H9 (cell line): ENCODE measurements at regions not wholly inside any gene's neighbourhood (a gene's known extent, or its start where the extent isn't known, plus 50 kb on each side); places are given as distances from the start of the nearest gene placed in this dataset.

Source experiments
- DNase-seq: peaks from one replicate; pipeline ENCODE4 v3.0.0-alpha.2; 2017
- H2AFZ ChIP-seq: one replicate; pipeline ENCODE4 v1.6.1; 2013; ENCODE audit warnings: mild to moderate bottlenecking, low read length, control low read depth, moderate library complexity
- H2AK5ac ChIP-seq: 2 replicates; pipeline ENCODE4 v1.6.1; 2013; ENCODE audit warnings: low read length, control low read depth, mixed read lengths; ENCODE audit not compliant: insufficient read length
- H2BK120ac ChIP-seq: one replicate; pipeline ENCODE4 v1.6.1; 2013; ENCODE audit warnings: low read depth, mild to moderate bottlenecking, low read length, control low read depth, inconsistent platforms; ENCODE audit not compliant: poor library complexity, severe bottlenecking
- H2BK12ac ChIP-seq: 2 replicates; pipeline ENCODE4 v1.6.1; 2013; ENCODE audit warnings: low read length, control low read depth, mixed read lengths, low read depth; ENCODE audit not compliant: insufficient read length
- H2BK15ac ChIP-seq: 2 replicates; pipeline ENCODE4 v1.6.1; 2013; ENCODE audit warnings: low read depth, low read length, control low read depth
- H2BK20ac ChIP-seq: one replicate; pipeline ENCODE4 v1.6.1; 2013; ENCODE audit warnings: low read depth, mild to moderate bottlenecking, low read length, control low read depth, inconsistent platforms; ENCODE audit not compliant: poor library complexity, severe bottlenecking
- H2BK5ac ChIP-seq: 2 replicates; pipeline ENCODE4 v1.6.1; 2013; ENCODE audit warnings: low read length, control low read depth, mixed read lengths; ENCODE audit not compliant: insufficient read length
- H3K14ac ChIP-seq: 2 replicates; pipeline ENCODE4 v1.6.1; 2013; ENCODE audit warnings: low read length, control low read depth; ENCODE audit not compliant: insufficient read depth
- H3K18ac ChIP-seq: 2 replicates; pipeline ENCODE4 v1.6.1; 2013; ENCODE audit warnings: low read depth, mild to moderate bottlenecking, mixed read lengths, low read length, control low read depth; ENCODE audit not compliant: insufficient read length
- H3K23ac ChIP-seq: 2 replicates; pipeline ENCODE4 v1.6.1; 2013; ENCODE audit warnings: low read length, control low read depth, mixed read lengths, low read depth; ENCODE audit not compliant: insufficient read length
- H3K23me2 ChIP-seq: 2 replicates; pipeline ENCODE4 v1.6.1; 2013; ENCODE audit warnings: low read depth, mild to moderate bottlenecking, mixed read lengths, low read length, control low read depth; ENCODE audit not compliant: insufficient read length, poor library complexity, severe bottlenecking
- H3K27ac ChIP-seq: 2 replicates; pipeline ENCODE4 v1.5.1; 2013; ENCODE audit warnings: low read length, control low read depth, mixed read lengths, low read depth; ENCODE audit not compliant: insufficient read length
- H3K27me3 ChIP-seq: 2 replicates; pipeline ENCODE4 v1.6.1; 2013; ENCODE audit warnings: low read length, control low read depth, inconsistent platforms; ENCODE audit not compliant: insufficient read depth
- H3K4ac ChIP-seq: 2 replicates; pipeline ENCODE4 v1.6.1; 2013; ENCODE audit warnings: low read depth, mild to moderate bottlenecking, control low read depth, inconsistent platforms, low read length, moderate library complexity
- H3K4me1 ChIP-seq: 2 replicates; pipeline ENCODE4 v1.6.1; 2013; ENCODE audit warnings: low read length, control low read depth, inconsistent platforms; ENCODE audit not compliant: insufficient read depth
- H3K4me2 ChIP-seq: 2 replicates; pipeline ENCODE4 v1.6.1; 2013; ENCODE audit warnings: low read length, control low read depth, mixed read lengths; ENCODE audit not compliant: insufficient read length, insufficient read depth
- H3K56ac ChIP-seq: 2 replicates; pipeline ENCODE4 v1.6.1; 2013; ENCODE audit warnings: low read depth, mild to moderate bottlenecking, mixed read lengths, low read length, control low read depth; ENCODE audit not compliant: insufficient read length
- H3K79me1 ChIP-seq: 2 replicates; pipeline ENCODE4 v1.6.1; 2013; ENCODE audit warnings: low read depth, mild to moderate bottlenecking, moderate library complexity, low read length, control low read depth, inconsistent platforms; ENCODE audit not compliant: insufficient read depth, poor library complexity, severe bottlenecking
- H3K79me2 ChIP-seq: 2 replicates; pipeline ENCODE4 v1.6.1; 2013; ENCODE audit warnings: low read length, control low read depth, inconsistent platforms; ENCODE audit not compliant: insufficient read depth
- H3K9ac ChIP-seq: 2 replicates; pipeline ENCODE4 v1.6.1; 2013; ENCODE audit warnings: low read length, control low read depth, mixed read lengths; ENCODE audit not compliant: insufficient read length; ENCODE audit errors: extremely low read depth
- H3K9me3 ChIP-seq: one replicate; pipeline ENCODE4 v1.6.1; 2013; ENCODE audit warnings: low read depth, low read length, inconsistent platforms; ENCODE audit not compliant: control insufficient read depth
- H3T11ph ChIP-seq: one replicate; pipeline ENCODE4 v1.6.1; 2013; ENCODE audit warnings: mild to moderate bottlenecking, low read length, control low read depth, inconsistent platforms
- H4K20me1 ChIP-seq: one replicate; pipeline ENCODE4 v1.6.1; 2013; ENCODE audit not compliant: control insufficient read depth, insufficient read length, insufficient read depth
- H4K5ac ChIP-seq: 2 replicates; pipeline ENCODE4 v1.6.1; 2013; ENCODE audit warnings: low read depth, mild to moderate bottlenecking, mixed read lengths, low read length, control low read depth; ENCODE audit not compliant: insufficient read length
- H4K8ac ChIP-seq: replicated peaks from 2 replicates; pipeline ENCODE4 v1.6.1; 2013; ENCODE audit warnings: low read length, control low read depth, mixed read lengths, low read depth; ENCODE audit not compliant: insufficient read length
- H4K91ac ChIP-seq: 2 replicates; pipeline ENCODE4 v1.6.1; 2013; ENCODE audit warnings: low read depth, mild to moderate bottlenecking, moderate library complexity, mixed read lengths, low read length, control low read depth; ENCODE audit not compliant: insufficient read length
- H3K27ac Mint-ChIP-seq, 3 experiments: 2 replicates in 2 of 3; 3 replicates in 1 of 3; pipeline ENCODE4 v1.8.0; 2020 to 2021; ENCODE audit warnings: mixed read lengths in 3 of 3, mild to moderate bottlenecking in 1 of 3, moderate library complexity in 1 of 3
- H3K27me3 Mint-ChIP-seq: 2 replicates; pipeline ENCODE4 v1.8.0; 2021; ENCODE audit warnings: low read depth, mild to moderate bottlenecking, moderate library complexity, mixed read lengths
- H3K36me3 Mint-ChIP-seq, 3 experiments: 2 replicates in 2 of 3; 3 replicates in 1 of 3; pipeline ENCODE4 v1.8.0; 2020 to 2021; ENCODE audit warnings: low read depth in 3 of 3, mixed read lengths in 3 of 3; ENCODE audit not compliant: insufficient read depth in 1 of 3
- H3K4me1 Mint-ChIP-seq, 2 experiments: 2 replicates each; pipeline ENCODE4 v1.8.0; 2020; ENCODE audit warnings: mixed read lengths in 2 of 2
- H3K4me3 Mint-ChIP-seq, 2 experiments: 2 replicates in 1 of 2; 3 replicates in 1 of 2; pipeline ENCODE4 v1.8.0; 2020 to 2021; ENCODE audit warnings: mild to moderate bottlenecking in 2 of 2, mixed read lengths in 2 of 2, moderate library complexity in 1 of 2
- H3K9me3 Mint-ChIP-seq, 2 experiments: 2 replicates in 1 of 2; 3 replicates in 1 of 2; pipeline ENCODE4 v1.8.0; 2020; ENCODE audit warnings: mild to moderate bottlenecking in 2 of 2, mixed read lengths in 2 of 2, moderate library complexity in 1 of 2
- TF ChIP-seq, protein P1 (sequence below): fragments of 200-600 bp; sonication (generic); conservative IDR thresholded peaks from 3 replicates; pipeline ENCODE4 v1.8.0; 2021; ENCODE audit warnings: antibody characterized with exemption, mild to moderate bottlenecking

DNA sequence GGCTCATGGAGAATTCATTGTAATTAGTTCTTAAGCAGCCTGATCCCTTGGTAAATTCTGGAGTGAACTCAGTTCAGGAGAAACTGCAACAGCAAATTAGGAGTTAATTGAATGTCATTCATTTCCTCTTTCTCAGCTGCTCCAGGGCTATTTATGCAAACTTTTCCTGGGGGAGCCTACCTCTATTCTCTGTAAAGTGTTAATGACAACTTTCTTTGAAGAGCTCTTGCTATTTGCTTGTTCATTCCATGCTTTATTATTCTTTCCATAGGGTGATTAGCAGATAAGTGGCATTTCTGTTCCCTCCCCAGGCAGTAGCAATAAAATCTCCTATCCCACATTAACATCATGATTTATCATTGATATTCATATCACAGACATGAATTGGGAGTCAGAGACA lies 267.6 kb upstream of the DDI1 start:
- H2BK15ac ChIP-seq, result no peak overlapping the region
- H3K27ac ChIP-seq, result no peak overlapping the region
- no peak overlapping the region for H3K23ac ChIP-seq
- TF ChIP-seq, protein P1, sequence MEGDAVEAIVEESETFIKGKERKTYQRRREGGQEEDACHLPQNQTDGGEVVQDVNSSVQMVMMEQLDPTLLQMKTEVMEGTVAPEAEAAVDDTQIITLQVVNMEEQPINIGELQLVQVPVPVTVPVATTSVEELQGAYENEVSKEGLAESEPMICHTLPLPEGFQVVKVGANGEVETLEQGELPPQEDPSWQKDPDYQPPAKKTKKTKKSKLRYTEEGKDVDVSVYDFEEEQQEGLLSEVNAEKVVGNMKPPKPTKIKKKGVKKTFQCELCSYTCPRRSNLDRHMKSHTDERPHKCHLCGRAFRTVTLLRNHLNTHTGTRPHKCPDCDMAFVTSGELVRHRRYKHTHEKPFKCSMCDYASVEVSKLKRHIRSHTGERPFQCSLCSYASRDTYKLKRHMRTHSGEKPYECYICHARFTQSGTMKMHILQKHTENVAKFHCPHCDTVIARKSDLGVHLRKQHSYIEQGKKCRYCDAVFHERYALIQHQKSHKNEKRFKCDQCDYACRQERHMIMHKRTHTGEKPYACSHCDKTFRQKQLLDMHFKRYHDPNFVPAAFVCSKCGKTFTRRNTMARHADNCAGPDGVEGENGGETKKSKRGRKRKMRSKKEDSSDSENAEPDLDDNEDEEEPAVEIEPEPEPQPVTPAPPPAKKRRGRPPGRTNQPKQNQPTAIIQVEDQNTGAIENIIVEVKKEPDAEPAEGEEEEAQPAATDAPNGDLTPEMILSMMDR, result no peak
- no peak overlapping the region for H4K8ac ChIP-seq
- no peak overlapping the region for H3K4ac ChIP-seq
- no peak overlapping the region for H2BK120ac ChIP-seq
- no peak overlapping the region for H3K9ac ChIP-seq
- no peak overlapping the region for H3K56ac ChIP-seq
- no peaks in the 10 kb centered on the region for H3K79me2 ChIP-seq
- DNase-seq, result no peak
- no peaks in the 10 kb centered on the region for H3K79me1 ChIP-seq
- H3K27me3 ChIP-seq, result no peaks in the 10 kb centered on the region
- H2BK12ac ChIP-seq, result no peak overlapping the region
- Mint-ChIP-seq H3K36me3 (no peaks in the 10 kb centered on the region; a peak in 1 of 7 replicates), H3K4me1 (peaks cover 7 to 9% of the 10 kb centered on the region in 2 experiments), H3K27ac (no peak overlapping the region), H3K9me3 (no peaks in the 10 kb centered on the region), H3K27me3 (no peaks in the 10 kb centered on the region), H3K4me3 (no peak overlapping the region)
- H3K23me2 ChIP-seq, result no peaks in the 10 kb centered on the region
- H2BK20ac ChIP-seq, result no peak overlapping the region
- no peak overlapping the region for H4K5ac ChIP-seq
- H4K91ac ChIP-seq, result no peak overlapping the region
- no peaks in the 10 kb centered on the region for H4K20me1 ChIP-seq
- no peak overlapping the region for H3T11ph ChIP-seq
- H3K4me1 ChIP-seq, result peaks cover 2% of the 10 kb centered on the region; the same call in 1 of the 2 replicates
- no peak overlapping the region for H2AK5ac ChIP-seq
- no peak overlapping the region for H2AFZ ChIP-seq
- no peak overlapping the region for H3K14ac ChIP-seq
- no peak overlapping the region for H3K18ac ChIP-seq
- H3K4me2 ChIP-seq, result no peak overlapping the region
- no peak overlapping the region for H2BK5ac ChIP-seq
- no peaks in the 10 kb centered on the region for H3K9me3 ChIP-seq
